VCaP (cell line): ENCODE measurements at regions not wholly inside any gene's neighbourhood (a gene's known extent, or its start where the extent isn't known, plus 50 kb on each side); places are given as distances from the start of the nearest gene placed in this dataset.

ENCODE experiments used
- H3K27ac ChIP-seq: fragments of 450-650 bp; 2 replicates; pipeline ENCODE4 v1.5.1; 2017
- TF ChIP-seq, protein P1 (sequence below): fragments of 450-650 bp; conservative IDR thresholded peaks from 2 replicates; pipeline ENCODE4 v1.5.1; 2017; ENCODE audit warnings: mild to moderate bottlenecking, moderate library complexity

DNA sequence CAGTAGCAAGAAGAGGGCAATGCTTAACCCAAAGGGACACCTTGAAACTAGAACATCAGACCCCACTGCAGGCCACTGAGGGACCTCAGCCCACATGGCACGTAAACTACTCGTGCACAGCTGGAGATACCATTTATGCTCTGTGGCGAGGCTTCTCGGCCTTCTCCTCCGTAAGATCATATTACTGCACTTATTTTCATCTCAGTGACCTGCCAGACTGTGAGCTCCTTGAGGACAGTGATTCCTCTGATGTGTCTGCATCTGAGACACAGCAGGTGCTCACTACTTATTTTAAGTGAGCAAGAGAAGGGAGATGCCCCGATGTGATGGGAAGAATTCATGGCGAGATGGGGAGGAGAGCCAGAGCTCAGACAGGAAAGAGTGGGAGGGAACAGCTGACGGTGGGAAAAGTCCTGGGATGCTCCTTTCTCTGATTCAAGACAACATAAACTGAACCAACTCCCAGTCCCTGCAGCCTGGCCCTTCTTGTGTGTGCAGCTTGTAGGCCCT, 137.6 kb downstream of the RPLP1 start:
- peak overlapping the region; percentile 98 for H3K27ac ChIP-seq
- TF ChIP-seq, protein P1, sequence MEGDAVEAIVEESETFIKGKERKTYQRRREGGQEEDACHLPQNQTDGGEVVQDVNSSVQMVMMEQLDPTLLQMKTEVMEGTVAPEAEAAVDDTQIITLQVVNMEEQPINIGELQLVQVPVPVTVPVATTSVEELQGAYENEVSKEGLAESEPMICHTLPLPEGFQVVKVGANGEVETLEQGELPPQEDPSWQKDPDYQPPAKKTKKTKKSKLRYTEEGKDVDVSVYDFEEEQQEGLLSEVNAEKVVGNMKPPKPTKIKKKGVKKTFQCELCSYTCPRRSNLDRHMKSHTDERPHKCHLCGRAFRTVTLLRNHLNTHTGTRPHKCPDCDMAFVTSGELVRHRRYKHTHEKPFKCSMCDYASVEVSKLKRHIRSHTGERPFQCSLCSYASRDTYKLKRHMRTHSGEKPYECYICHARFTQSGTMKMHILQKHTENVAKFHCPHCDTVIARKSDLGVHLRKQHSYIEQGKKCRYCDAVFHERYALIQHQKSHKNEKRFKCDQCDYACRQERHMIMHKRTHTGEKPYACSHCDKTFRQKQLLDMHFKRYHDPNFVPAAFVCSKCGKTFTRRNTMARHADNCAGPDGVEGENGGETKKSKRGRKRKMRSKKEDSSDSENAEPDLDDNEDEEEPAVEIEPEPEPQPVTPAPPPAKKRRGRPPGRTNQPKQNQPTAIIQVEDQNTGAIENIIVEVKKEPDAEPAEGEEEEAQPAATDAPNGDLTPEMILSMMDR = no peak

DNA sequence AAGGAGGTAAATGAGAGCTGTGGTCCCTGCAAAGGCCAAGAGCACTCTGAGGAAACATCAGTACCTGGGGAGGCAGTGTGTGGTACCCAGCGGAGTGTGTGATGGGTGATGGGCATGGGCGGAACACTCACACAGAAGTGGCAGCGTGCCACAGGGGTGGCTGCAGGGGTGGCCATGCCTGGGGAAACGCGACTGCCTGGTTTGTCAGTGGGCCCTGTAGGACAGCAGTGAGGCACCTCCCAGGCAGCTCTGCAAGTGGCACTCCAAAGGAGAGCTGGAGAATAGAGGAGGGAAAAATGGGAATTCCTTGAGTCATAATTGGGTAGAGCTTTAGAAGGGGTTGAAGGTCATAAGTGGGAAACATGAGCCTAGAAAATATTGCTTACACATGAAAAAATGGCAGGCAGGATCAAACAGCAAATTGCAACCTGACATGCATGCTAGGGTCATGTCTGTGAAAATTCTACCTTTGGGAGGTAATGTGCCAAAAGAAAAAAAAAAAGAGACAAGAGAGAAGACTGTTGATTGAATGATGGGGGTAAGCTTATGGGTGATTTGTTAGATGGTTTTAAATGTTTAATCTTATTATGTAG, 138.4 kb downstream of the RPLP1 start:
- TF ChIP-seq, protein P1 = no peak
- H3K27ac ChIP-seq = peak overlapping the region; percentile 98

DNA sequence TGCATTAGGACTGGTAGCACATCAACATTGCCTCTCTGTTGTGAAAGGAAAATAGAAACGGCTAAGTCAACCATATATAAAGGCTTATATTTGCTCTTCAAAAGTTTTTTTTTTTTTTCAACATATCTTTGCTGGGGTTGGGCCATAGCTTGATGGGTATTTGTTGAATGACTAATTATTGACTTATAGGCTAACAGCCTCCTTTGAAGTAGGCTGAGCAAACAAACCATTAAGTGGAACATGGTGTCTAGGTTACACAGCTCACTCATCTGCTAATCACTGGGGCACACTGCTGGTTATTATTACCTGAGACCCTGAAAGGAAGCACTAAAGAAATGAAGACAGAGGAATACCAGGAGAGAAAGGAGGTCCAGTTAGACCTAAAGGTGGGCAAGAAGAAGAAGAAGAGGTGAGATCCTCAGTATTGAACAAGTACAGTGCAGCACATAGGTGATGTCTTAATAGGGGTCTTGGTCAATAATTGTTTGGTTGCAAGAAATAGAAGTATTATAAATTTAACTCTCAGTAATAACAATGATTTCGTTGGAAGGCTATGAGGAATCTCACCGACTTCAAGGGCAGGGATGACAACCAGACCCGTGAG, 139.4 kb downstream of the RPLP1 start:
- TF ChIP-seq, protein P1 = no peak

DNA sequence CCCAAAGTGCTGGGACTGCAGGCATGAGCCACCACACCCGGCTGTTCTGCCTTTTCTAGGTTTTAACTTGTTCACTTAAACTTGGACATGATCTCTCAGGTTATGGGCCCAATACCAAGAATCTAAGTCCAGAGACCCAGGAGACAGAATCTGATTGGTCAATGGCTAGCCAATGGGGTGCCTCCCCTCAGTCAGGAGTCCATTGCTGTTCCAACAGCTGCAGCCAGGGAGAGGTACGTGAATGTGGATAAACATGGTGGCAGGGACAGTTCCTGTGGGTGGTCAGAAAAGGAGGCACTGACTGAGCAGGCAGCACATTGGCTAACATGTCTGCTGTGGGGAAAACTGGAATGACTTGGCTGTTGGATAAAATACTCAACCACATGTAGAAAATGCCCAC, 140.3 kb downstream of the RPLP1 start:
- H3K27ac ChIP-seq = peak overlapping the region; percentile 98
- TF ChIP-seq, protein P1 = no peak

More for the DNA sequence above, 139.4 kb downstream of the RPLP1 start:
- peak overlapping the region; percentile 98 for H3K27ac ChIP-seq

DNA sequence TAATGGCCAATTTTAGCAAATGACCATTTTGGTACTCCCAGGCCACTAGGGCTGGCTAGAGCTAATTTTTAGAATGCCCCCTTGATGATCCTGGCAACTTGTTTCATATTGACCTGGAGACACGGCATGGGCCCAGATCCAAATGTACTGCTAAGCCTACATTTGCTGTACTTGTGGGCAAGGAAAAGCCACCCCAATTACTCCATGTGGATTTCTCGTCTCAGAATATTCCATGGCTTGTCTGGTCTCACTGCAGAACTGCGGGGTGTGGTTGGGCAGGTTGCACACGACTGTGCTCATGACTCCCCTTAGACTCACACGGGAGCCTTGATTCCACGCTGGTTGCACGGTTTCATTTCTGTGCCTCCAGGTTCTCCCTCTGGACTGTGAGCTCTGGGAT, 140.9 kb downstream of the RPLP1 start:
- H3K27ac ChIP-seq = peak overlapping the region; percentile 98

DNA sequence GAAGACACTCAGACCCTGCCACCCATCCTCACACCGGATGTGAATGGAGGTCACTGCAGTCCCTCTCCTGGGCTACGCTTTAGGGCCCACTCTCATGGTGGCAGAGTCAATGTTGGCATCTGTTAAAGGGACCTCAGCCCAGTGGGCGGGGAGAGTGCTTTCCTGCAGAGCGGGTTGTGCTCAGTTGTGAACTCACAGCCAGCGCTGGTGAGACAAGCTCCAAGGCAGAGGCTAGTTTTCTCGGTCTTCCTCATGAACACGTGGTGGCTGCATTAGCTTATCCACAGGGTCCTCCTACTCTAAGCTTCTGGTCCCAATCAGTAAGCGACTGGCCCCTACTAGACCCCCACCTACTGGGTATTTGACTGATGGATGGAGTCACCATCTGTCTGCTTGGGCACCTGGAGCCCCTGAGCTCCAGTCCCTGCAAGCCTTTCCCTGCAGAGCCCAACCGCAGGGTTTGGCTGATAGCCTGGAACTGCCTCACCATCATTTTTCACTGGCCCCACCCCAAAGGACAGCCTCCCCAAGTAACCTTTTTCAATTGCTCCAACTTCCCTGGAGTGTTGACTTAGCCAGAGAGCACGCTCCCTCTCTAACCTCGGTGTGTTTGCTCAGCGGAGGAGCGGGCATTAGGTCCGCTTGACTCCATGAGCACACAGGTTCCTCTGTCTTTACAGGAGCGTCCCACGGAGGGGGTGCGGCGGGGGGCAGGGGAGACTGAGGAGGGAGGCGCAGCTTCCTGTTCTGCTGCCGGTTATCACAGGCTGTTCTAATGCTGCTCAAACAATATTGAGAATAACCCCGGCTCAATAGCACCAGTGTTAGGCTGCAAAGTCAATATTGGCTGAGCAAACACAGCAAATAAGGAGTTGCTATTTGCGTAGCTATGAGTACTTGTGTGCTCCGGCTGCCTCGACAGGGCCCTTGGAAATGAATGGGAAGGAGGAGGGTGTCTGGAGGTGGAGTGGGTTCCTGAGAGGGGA, 141.7 kb downstream of the RPLP1 start:
- H3K27ac ChIP-seq = peak overlapping the region; percentile 98
- TF ChIP-seq, protein P1 = no peak

More for the DNA sequence above, 140.9 kb downstream of the RPLP1 start:
- TF ChIP-seq, protein P1 = no peak
